ENCODE measurements at regions not wholly inside any gene's neighbourhood (a gene's known extent, or its start where the extent isn't known, plus 50 kb on each side); places are given as distances from the start of the nearest gene placed in this dataset.

GRCh38 chr21:25506887-25507286 lies 100.4 kb downstream of the MRPL39 start:
- no peak for TF ChIP-seq MAX (IDR thresholded peaks at IDR 0.05)
- no peak for TF ChIP-seq EP300 (IDR thresholded peaks at IDR 0.05; ENCODE audit: borderline replicate concordance)
- TF ChIP-seq ZBTB7A (IDR thresholded peaks at IDR 0.05; ENCODE audit: low read depth): no peak
- TF ChIP-seq REST (IDR thresholded peaks at IDR 0.05; ENCODE audit: low read depth): no peak
